H1 (cell line): ENCODE measurements at regions not wholly inside any gene's neighbourhood (a gene's known extent, or its start where the extent isn't known, plus 50 kb on each side); places are given as distances from the start of the nearest gene placed in this dataset.
"Not testable (repeated sequence)": the region's sequence is repeated elsewhere in the genome, so short reads cannot be mapped to it uniquely, and the experiment has no call there.

Source experiments
- EP300 ChIP-seq, 2 experiments: IDR thresholded peaks; 1 replicate in 1 of 2; 2 replicates in 1 of 2; pipeline ENCODE4 v1.6.1; 2011 to 2012; ENCODE audit warnings: low read depth in 2 of 2, low read length in 2 of 2, mild to moderate bottlenecking in 2 of 2, borderline replicate concordance in 1 of 2, inconsistent platforms in 1 of 2, moderate library complexity in 1 of 2
- EZH2 ChIP-seq: fragments of 200-600 bp; sonication (generic); IDR thresholded peaks from 2 replicates; pipeline ENCODE4 v1.7.1; 2012; ENCODE audit warnings: low read depth, mild to moderate bottlenecking, moderate library complexity, low read length, inconsistent platforms; ENCODE audit not compliant: severe bottlenecking
- NRF1 ChIP-seq: IDR thresholded peaks from 2 replicates; pipeline ENCODE4 v1.6.1; 2011; ENCODE audit warnings: mild to moderate bottlenecking, low read depth, low read length, improper control_type of control experiment
- RAD21 ChIP-seq, 2 experiments: IDR thresholded peaks in 1 of 2; conservative IDR thresholded peaks in 1 of 2; 2 replicates each; pipeline ENCODE4 v1.6.1; 2011; ENCODE audit warnings: low read depth in 2 of 2, low read length in 2 of 2, improper control_type of control experiment in 1 of 2, inconsistent platforms in 1 of 2, mild to moderate bottlenecking in 1 of 2, moderate library complexity in 1 of 2
- TAF1 ChIP-seq: IDR thresholded peaks from 2 replicates; pipeline ENCODE4 v1.6.1; 2011; ENCODE audit warnings: mild to moderate bottlenecking, low read depth, low read length
- TEAD4 ChIP-seq: IDR thresholded peaks from 2 replicates; pipeline ENCODE4 v1.6.1; 2012; ENCODE audit warnings: low read depth, low read length, inconsistent platforms, mixed read lengths
- YY1 ChIP-seq: IDR thresholded peaks from 2 replicates; pipeline ENCODE4 v1.6.1; 2011; ENCODE audit warnings: low read depth, mild to moderate bottlenecking, low read length
- TF ChIP-seq, protein P1 (sequence below), 3 experiments: IDR thresholded peaks; 1 replicate in 2 of 3; 2 replicates in 1 of 3; pipeline versions ENCODE4 v1.5.1 to v1.6.1; 2011; ENCODE audit warnings: low read length in 3 of 3, mild to moderate bottlenecking in 3 of 3, inconsistent platforms in 2 of 3, low read depth in 1 of 3, moderate library complexity in 1 of 3; ENCODE audit not compliant: insufficient read depth in 1 of 3; ENCODE audit errors: control extremely low read depth in 1 of 3
- TF ChIP-seq, protein P2 (sequence below): IDR thresholded peaks from 2 replicates; pipeline ENCODE4 v1.6.1; 2012; ENCODE audit warnings: inconsistent platforms
- TF ChIP-seq, protein P3 (sequence below): IDR thresholded peaks from 2 replicates; pipeline ENCODE4 v1.6.1; 2011; ENCODE audit warnings: low read length, improper control_type of control experiment

DNA sequence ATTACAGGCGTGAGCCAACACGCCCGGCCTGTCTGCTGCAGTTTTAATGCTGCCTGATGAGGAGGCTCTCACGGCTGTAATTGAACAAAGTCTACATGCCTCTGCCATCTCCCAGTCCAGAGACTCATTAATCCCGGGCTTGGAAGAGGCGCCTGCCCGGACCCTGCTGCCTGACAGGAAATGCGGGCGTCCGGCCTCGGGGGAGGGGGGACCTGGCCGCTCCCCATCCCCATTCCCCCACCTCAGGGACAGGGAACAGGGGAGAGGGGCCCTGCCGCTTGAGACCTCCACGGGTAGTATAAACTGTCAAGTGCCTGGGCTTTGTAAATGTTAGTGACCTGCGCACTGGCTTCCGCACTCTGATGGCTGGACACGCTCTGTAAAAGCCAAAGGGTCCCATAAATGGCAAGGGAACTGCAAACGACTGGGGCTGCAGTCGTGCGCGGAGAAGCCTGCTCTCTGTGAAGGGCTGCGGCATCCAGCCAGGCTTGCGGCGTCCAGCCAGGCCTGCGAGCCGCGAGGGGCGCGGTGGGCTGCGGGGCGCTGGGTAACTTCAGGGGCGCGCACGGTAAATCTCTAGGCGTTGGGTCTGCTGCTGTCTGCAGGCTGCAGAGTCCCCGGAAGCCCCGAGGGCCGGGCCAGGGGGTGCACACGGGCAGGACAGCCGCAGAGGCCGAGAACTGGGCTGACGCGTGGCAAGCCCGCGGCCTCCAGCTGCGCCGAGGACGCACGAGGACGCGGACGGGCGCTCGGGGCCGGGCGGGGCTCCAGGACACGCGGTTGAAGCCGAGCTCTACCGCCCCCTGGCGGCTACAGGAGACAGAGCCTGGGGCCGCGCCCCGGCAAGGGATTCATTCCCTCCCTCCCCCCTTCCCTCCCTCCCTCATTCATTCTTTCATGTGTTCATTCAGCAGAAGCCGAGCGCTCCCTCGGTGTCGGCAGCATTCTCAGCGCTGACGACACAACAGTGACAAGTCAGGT, 78.4 kb downstream of the KCNJ18 start:
- not testable (repeated sequence) for TF ChIP-seq YY1; EZH2; NRF1; TAF1; EP300 (IDR thresholded peaks at IDR 0.05; ENCODE audit: borderline replicate concordance in 1 of 2, low read depth in 2 of 2, low read length in 2 of 2); RAD21 (IDR thresholded peaks at IDR 0.05 in 1 of 2, conservative IDR thresholded peaks at IDR 0.05 in 1 of 2; ENCODE audit: low read depth in 2 of 2, low read length in 2 of 2); TEAD4
- TF ChIP-seq, protein P1, sequence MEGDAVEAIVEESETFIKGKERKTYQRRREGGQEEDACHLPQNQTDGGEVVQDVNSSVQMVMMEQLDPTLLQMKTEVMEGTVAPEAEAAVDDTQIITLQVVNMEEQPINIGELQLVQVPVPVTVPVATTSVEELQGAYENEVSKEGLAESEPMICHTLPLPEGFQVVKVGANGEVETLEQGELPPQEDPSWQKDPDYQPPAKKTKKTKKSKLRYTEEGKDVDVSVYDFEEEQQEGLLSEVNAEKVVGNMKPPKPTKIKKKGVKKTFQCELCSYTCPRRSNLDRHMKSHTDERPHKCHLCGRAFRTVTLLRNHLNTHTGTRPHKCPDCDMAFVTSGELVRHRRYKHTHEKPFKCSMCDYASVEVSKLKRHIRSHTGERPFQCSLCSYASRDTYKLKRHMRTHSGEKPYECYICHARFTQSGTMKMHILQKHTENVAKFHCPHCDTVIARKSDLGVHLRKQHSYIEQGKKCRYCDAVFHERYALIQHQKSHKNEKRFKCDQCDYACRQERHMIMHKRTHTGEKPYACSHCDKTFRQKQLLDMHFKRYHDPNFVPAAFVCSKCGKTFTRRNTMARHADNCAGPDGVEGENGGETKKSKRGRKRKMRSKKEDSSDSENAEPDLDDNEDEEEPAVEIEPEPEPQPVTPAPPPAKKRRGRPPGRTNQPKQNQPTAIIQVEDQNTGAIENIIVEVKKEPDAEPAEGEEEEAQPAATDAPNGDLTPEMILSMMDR (IDR thresholded peaks at IDR 0.05; ENCODE audit: control extremely low read depth in 1 of 3, insufficient read depth in 1 of 3, low read depth in 1 of 3, low read length in 3 of 3): not testable (repeated sequence)
- TF ChIP-seq, protein P2, sequence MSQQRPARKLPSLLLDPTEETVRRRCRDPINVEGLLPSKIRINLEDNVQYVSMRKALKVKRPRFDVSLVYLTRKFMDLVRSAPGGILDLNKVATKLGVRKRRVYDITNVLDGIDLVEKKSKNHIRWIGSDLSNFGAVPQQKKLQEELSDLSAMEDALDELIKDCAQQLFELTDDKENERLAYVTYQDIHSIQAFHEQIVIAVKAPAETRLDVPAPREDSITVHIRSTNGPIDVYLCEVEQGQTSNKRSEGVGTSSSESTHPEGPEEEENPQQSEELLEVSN: not testable (repeated sequence)
- TF ChIP-seq, protein P3, sequence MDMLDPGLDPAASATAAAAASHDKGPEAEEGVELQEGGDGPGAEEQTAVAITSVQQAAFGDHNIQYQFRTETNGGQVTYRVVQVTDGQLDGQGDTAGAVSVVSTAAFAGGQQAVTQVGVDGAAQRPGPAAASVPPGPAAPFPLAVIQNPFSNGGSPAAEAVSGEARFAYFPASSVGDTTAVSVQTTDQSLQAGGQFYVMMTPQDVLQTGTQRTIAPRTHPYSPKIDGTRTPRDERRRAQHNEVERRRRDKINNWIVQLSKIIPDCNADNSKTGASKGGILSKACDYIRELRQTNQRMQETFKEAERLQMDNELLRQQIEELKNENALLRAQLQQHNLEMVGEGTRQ: not testable (repeated sequence)
